Upper lobe of left lung (tissue), 4 donors: ENCODE measurements at regions not wholly inside any gene's neighbourhood (a gene's known extent, or its start where the extent isn't known, plus 50 kb on each side); places are given as distances from the start of the nearest gene placed in this dataset.

Source experiments
- CTCF ChIP-seq, 6 experiments: fragments of 450-650 bp in 4 of 6; fragments of 200-600 bp in 2 of 6; sonication (generic) in 2 of 6; IDR thresholded peaks; one replicate each; pipeline ENCODE4 v1.5.1; 2016 to 2019; ENCODE audit warnings: antibody characterized with exemption in 6 of 6
- EP300 ChIP-seq, 4 donors: sonication (generic); formaldehyde crosslinking; IDR thresholded peaks; one replicate each; pipeline ENCODE4 v1.5.1; 2017; ENCODE audit warnings: antibody characterized with exemption in 4 of 4, control low read depth in 2 of 4
- POLR2A ChIP-seq, 4 donors: fragments of 450-650 bp; IDR thresholded peaks; one replicate each; pipeline ENCODE4 v1.5.1; 2016 to 2017; ENCODE audit warnings: antibody characterized with exemption in 4 of 4, mild to moderate bottlenecking in 2 of 4

GRCh38 chr4:155026715-155027114 lies 181.7 kb upstream of the NPY2R start:
- TF ChIP-seq EP300 (IDR thresholded peaks at IDR 0.05) (no peak), CTCF (IDR thresholded peaks at IDR 0.05) (no peak), POLR2A (IDR thresholded peaks at IDR 0.05) (no peak)
